Adrenal gland (tissue), 9 donors: ENCODE measurements at regions not wholly inside any gene's neighbourhood (a gene's known extent, or its start where the extent isn't known, plus 50 kb on each side); places are given as distances from the start of the nearest gene placed in this dataset.

Experiments used
- DNase-seq, 7 donors: peaks; one replicate each; pipeline ENCODE4 v3.0.0-alpha.2; 2019 to 2020
- H3K27ac ChIP-seq, 5 donors: fragments of 200-600 bp; sonication (generic) in 4 of 5; 1 replicate in 3 of 5; 2 replicates in 2 of 5; pipeline versions ENCODE4 v1.5.1 to v1.8.0; 2016 to 2020; ENCODE audit warnings: mild to moderate bottlenecking in 1 of 5
- H3K27me3 ChIP-seq: fragments of 200-600 bp; 2 replicates; pipeline ENCODE4 v1.8.0; 2021
- H3K36me3 ChIP-seq, 2 donors: fragments of 200-600 bp; replicated peaks in 1 of 2; 1 replicate in 1 of 2; 2 replicates in 1 of 2; pipeline versions ENCODE4 v1.5.1 to v1.8.0; 2018 to 2022
- H3K4me1 ChIP-seq, 2 donors: fragments of 200-600 bp; replicated peaks in 1 of 2; 1 replicate in 1 of 2; 2 replicates in 1 of 2; pipeline versions ENCODE4 v1.5.1 to v1.8.0; 2018 to 2021
- H3K4me3 ChIP-seq, 4 donors: fragments of 200-600 bp; sonication (generic) in 3 of 4; one replicate each; pipeline ENCODE4 v1.5.1; 2016 to 2018
- H3K9me3 ChIP-seq, 3 donors: fragments of 200-600 bp; sonication (generic) in 1 of 3; replicated peaks in 1 of 3; 1 replicate in 2 of 3; 2 replicates in 1 of 3; pipeline versions ENCODE4 v1.5.1 to v1.8.0; 2016 to 2021
- POLR2A ChIP-seq, 2 donors: fragments of 450-650 bp; IDR thresholded peaks; one replicate each; pipeline ENCODE4 v1.6.1; 2017; ENCODE audit warnings: antibody characterized with exemption in 2 of 2, mild to moderate bottlenecking in 2 of 2, moderate library complexity in 1 of 2
- WGBS, 4 donors: extraction: QIAGEN DNeasy Blood & Tissue Kit in 2 of 4; methylation state at CpG; one replicate each; pipeline versions ENCODE4 v1.1.5 to v1.1.7; 2013 to 2017; 5-methylcytosine and 5-hydroxymethylcytosine counted together
- intact Hi-C, 2 donors: fragments of 100-400 bp; cut with DNase I; formaldehyde crosslinking; loops; one replicate each; pipeline versions ENCODE4 v1.14.1 to v1.15.0; 2022 to 2023
- TF ChIP-seq, protein P1 (sequence below), 6 experiments: fragments of 450-650 bp in 4 of 6; fragments of 200-600 bp in 2 of 6; sonication (generic) in 1 of 6; IDR thresholded peaks; 1 replicate in 5 of 6; 2 replicates in 1 of 6; pipeline versions ENCODE4 v1.5.1 to v1.8.0; 2016 to 2021; ENCODE audit warnings: antibody characterized with exemption in 6 of 6, mild to moderate bottlenecking in 2 of 6, moderate library complexity in 1 of 6
- donor health status: healthy with polysubstance abuse.
- donor health status: Bipolar disorder and iron deficiency.
- donor health status: DM: yes; HTN: yes; CAD: no.
- donor health status: DM: no; HTN: no; CAD: no.
- donor health status: DM: no; HTN: no; CAD: no.

DNA sequence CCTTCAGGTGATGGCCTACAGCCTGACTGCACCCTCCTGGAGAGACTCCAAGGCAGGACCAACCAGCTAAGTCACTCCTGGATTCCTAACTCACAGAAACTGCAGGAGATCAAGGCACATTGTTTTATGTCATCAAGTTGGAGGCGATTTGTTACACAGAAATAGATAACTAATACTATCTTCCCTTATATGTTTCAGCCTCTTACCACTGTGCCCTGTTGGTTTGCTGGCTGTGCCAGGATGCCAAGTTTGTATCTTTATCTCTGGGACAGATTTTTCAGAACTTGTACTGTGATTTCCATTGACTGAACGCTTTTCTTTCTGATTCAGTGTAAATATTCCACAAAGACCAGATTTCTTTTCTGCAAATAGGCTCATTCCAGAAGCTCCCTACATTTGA is 76.2 kb upstream of the OPCML start:
- Histone ChIP-seq H3K4me3 (no peak overlapping the region), H3K27ac (no peak overlapping the region), H3K9me3 (no peaks in the 10 kb centered on the region), H3K4me1 (no peaks in the 10 kb centered on the region), H3K27me3 (no peaks in the 10 kb centered on the region), H3K36me3 (no peaks in the 10 kb centered on the region)
- intact Hi-C loops, result no loop called here
- DNase-seq, result no peak
- no peak for TF ChIP-seq POLR2A (IDR thresholded peaks at IDR 0.05)
- TF ChIP-seq, protein P1, sequence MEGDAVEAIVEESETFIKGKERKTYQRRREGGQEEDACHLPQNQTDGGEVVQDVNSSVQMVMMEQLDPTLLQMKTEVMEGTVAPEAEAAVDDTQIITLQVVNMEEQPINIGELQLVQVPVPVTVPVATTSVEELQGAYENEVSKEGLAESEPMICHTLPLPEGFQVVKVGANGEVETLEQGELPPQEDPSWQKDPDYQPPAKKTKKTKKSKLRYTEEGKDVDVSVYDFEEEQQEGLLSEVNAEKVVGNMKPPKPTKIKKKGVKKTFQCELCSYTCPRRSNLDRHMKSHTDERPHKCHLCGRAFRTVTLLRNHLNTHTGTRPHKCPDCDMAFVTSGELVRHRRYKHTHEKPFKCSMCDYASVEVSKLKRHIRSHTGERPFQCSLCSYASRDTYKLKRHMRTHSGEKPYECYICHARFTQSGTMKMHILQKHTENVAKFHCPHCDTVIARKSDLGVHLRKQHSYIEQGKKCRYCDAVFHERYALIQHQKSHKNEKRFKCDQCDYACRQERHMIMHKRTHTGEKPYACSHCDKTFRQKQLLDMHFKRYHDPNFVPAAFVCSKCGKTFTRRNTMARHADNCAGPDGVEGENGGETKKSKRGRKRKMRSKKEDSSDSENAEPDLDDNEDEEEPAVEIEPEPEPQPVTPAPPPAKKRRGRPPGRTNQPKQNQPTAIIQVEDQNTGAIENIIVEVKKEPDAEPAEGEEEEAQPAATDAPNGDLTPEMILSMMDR (IDR thresholded peaks at IDR 0.05), result no peak
- WGBS, 4 donors, result 42 to 65% (median 55%) methylated on average over 2 of the region's 2 CpGs

DNA sequence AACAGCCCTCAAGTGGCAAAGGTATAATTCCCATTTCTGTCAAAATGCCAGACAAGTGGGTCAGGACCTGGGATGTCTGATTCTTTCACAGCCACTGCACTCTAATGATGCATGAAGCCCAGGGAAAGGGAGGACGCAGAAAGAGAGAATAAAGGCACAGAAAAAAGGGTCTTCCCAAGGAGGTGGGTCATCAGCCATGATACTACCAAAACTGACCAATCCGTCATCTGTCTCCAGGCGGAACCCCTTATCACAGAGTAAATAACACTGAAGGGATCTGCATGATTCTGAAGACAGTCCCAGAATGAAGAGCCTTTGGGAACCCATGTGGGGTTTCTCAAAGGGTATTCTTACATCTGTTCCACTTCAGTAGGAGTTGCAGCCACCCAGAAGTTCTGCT is 73.8 kb upstream of the OPCML start:
- H3K4me3 ChIP-seq, result no peak overlapping the region
- H3K36me3 ChIP-seq, result no peaks in the 10 kb centered on the region
- 44 to 59% (median 56%) methylated on average over 3 of the region's 3 CpGs for WGBS, 4 donors
- H3K4me1 ChIP-seq, result no peaks in the 10 kb centered on the region
- DNase-seq, result no peak
- TF ChIP-seq, protein P1 (IDR thresholded peaks at IDR 0.05), result no peak
- TF ChIP-seq POLR2A (IDR thresholded peaks at IDR 0.05), result no peak
- no peak overlapping the region for H3K27ac ChIP-seq
- intact Hi-C loops, result no loop called here
- H3K27me3 ChIP-seq, result no peaks in the 10 kb centered on the region
- no peaks in the 10 kb centered on the region for H3K9me3 ChIP-seq

DNA sequence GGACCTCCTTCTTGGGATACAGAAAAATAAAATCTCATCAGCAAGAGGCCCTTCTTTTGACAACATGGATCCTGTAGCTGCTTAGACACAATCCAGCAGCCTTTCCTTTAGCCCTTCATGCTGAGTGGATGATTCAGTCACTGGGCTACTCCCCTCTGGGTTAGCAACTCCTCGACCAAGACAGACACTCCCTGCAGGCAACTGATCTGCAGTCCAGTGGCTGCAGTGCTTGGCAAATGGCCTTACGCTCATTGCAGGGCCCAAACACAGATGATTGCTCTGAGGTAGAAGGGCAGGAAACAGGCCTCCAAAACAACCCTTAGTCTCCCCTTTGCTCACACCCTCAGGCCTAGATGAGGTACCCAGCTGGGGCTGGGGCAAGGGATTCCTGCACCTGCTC is 73.2 kb upstream of the OPCML start:
- no peak for DNase-seq
- TF ChIP-seq POLR2A (IDR thresholded peaks at IDR 0.05), result no peak
- TF ChIP-seq, protein P1 (IDR thresholded peaks at IDR 0.05), result no peak
- Histone ChIP-seq H3K27ac (no peak overlapping the region), H3K9me3 (no peaks in the 10 kb centered on the region), H3K4me3 (no peak overlapping the region), H3K27me3 (no peaks in the 10 kb centered on the region), H3K36me3 (no peaks in the 10 kb centered on the region), H3K4me1 (no peaks in the 10 kb centered on the region)
- 0 to 64% (median 52%) methylated on average over 1 to 2 of the region's 2 CpGs for WGBS, 4 donors
- intact Hi-C loops, result no loop called here

DNA sequence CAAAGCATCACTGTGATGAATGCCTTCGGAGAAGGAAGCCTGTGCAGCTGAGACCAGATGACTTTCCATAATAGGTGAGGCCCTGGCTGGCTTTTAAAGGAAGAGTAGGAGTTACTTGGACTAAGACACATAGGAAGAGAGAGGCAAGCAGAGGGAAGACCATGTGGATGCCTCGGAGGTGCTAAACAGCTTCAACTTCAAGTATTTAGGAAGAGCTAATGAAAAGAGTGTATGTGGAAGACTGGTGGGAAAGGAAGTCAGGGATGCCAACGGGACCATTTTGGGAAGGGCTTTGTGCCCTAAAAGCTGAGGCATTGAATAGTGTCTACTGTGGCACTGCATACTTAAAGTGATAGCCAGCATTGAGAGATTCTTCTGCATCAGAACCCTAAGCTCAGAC is 69.3 kb upstream of the OPCML start:
- no peaks in the 10 kb centered on the region for H3K9me3 ChIP-seq

More for the DNA sequence above, 69.3 kb upstream of the OPCML start:
- 60 to 79% (median 66%) methylated on average over 3 of the region's 3 CpGs for WGBS, 4 donors
- H3K27me3 ChIP-seq, result no peaks in the 10 kb centered on the region
- H3K4me1 ChIP-seq, result no peaks in the 10 kb centered on the region
- H3K36me3 ChIP-seq, result no peaks in the 10 kb centered on the region
- no peak overlapping the region for H3K27ac ChIP-seq
- TF ChIP-seq POLR2A (IDR thresholded peaks at IDR 0.05), result no peak
- TF ChIP-seq, protein P1 (IDR thresholded peaks at IDR 0.05), result no peak
- intact Hi-C loops, result no loop called here
- DNase-seq, result no peak
- no peak overlapping the region for H3K4me3 ChIP-seq
